Iris pigment epithelial cell (primary cell): ENCODE measurements at regions not wholly inside any gene's neighbourhood (a gene's known extent, or its start where the extent isn't known, plus 50 kb on each side); places are given as distances from the start of the nearest gene placed in this dataset.

Source experiments
- DNase-seq: peaks from one replicate; pipeline ENCODE4 v3.0.0-alpha.2; 2011; ENCODE audit warnings: low read depth

- peak; percentile 39 for DNase-seq
Measured at GRCh38 chr1:232555494-232556210, 74.3 kb downstream of the SIPA1L2 start.

- DNase-seq = no peak
Measured at GRCh38 chr1:232554409-232554808, 75.5 kb downstream of the SIPA1L2 start.

GRCh38 chr1:232553809-232554208 lies 76.1 kb downstream of the SIPA1L2 start:
- peak; percentile 66 for DNase-seq

- DNase-seq = peak; percentile 40
Measured at GRCh38 chr1:232553050-232553754, 76.7 kb downstream of the SIPA1L2 start.

GRCh38 chr1:232551386-232551785 lies 78.5 kb downstream of the SIPA1L2 start:
- no peak for DNase-seq

GRCh38 chr1:232550007-232550406 lies 79.9 kb downstream of the SIPA1L2 start:
- DNase-seq = no peak

GRCh38 chr1:232548691-232549090 lies 81.2 kb downstream of the SIPA1L2 start:
- no peak for DNase-seq

- DNase-seq = no peak
Measured at GRCh38 chr1:232547938-232548484, 81.9 kb downstream of the SIPA1L2 start.

GRCh38 chr1:232542633-232543593 lies 87.0 kb downstream of the SIPA1L2 start:
- DNase-seq = no peak

- no peak for DNase-seq
Measured at GRCh38 chr1:232538943-232539302, 91.0 kb downstream of the SIPA1L2 start.

GRCh38 chr1:232538224-232538942 lies 91.5 kb downstream of the SIPA1L2 start:
- DNase-seq = peak; percentile 75

GRCh38 chr1:232534552-232535517 lies 95.1 kb downstream of the SIPA1L2 start:
- DNase-seq = no peak

- DNase-seq = no peak
Measured at GRCh38 chr1:232533328-232533727, 96.6 kb downstream of the SIPA1L2 start.

- DNase-seq = no peak
Measured at GRCh38 chr1:232532901-232533300, 97.0 kb downstream of the SIPA1L2 start.

GRCh38 chr1:232531291-232531690 lies 98.6 kb downstream of the SIPA1L2 start:
- no peak for DNase-seq

GRCh38 chr1:232529747-232530146 lies 100.2 kb downstream of the SIPA1L2 start:
- peak; percentile 42 for DNase-seq

GRCh38 chr1:232528472-232529089 lies 101.4 kb downstream of the SIPA1L2 start:
- DNase-seq = no peak

- peak; percentile 34 for DNase-seq
Measured at GRCh38 chr1:232524056-232524455, 105.9 kb downstream of the SIPA1L2 start.

GRCh38 chr1:232522189-232522588 lies 107.7 kb downstream of the SIPA1L2 start:
- DNase-seq = no peak

- no peak for DNase-seq
Measured at GRCh38 chr1:232521660-232522059, 108.3 kb downstream of the SIPA1L2 start.
